ENCODE measurements at regions not wholly inside any gene's neighbourhood (a gene's known extent, or its start where the extent isn't known, plus 50 kb on each side); places are given as distances from the start of the nearest gene placed in this dataset.

DNA sequence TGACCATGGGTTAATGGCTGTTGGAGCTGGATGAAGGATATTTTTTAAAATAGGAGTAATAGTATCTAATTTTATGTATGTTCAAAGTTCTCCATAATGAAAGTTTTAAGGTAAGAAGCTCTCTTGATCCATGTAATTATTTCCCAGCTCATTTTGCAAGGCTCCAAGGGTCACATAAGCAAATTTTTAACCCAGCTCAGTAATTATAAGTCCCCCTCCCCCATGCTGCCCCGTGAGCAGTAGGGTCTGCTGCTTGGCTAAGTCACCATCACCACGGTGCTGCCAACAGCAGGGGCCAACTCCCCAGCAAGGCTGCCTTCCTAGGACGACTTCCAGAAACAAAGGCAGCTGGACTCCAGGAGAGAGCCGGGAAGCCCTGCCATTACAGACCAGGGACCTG is 340.0 kb downstream of the FBXW7 start:
- no peak for TF ChIP-seq POLR2A (IDR thresholded peaks at IDR 0.05)
- TF ChIP-seq, protein P1, sequence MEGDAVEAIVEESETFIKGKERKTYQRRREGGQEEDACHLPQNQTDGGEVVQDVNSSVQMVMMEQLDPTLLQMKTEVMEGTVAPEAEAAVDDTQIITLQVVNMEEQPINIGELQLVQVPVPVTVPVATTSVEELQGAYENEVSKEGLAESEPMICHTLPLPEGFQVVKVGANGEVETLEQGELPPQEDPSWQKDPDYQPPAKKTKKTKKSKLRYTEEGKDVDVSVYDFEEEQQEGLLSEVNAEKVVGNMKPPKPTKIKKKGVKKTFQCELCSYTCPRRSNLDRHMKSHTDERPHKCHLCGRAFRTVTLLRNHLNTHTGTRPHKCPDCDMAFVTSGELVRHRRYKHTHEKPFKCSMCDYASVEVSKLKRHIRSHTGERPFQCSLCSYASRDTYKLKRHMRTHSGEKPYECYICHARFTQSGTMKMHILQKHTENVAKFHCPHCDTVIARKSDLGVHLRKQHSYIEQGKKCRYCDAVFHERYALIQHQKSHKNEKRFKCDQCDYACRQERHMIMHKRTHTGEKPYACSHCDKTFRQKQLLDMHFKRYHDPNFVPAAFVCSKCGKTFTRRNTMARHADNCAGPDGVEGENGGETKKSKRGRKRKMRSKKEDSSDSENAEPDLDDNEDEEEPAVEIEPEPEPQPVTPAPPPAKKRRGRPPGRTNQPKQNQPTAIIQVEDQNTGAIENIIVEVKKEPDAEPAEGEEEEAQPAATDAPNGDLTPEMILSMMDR (IDR thresholded peaks at IDR 0.05), result no peak

All from upper lobe of left lung (tissue), 4 donors.